Uterus (tissue), 3 donors: ENCODE measurements at regions not wholly inside any gene's neighbourhood (a gene's known extent, or its start where the extent isn't known, plus 50 kb on each side); places are given as distances from the start of the nearest gene placed in this dataset.

Experiments used
- DNase-seq, 2 donors: peaks; one replicate each; pipeline ENCODE4 v3.0.0-alpha.2; 2019 to 2020
- H3K27ac ChIP-seq, 2 donors: fragments of 200-600 bp; sonication (generic); 1 replicate in 1 of 2; 2 replicates in 1 of 2; pipeline ENCODE4 v1.5.1; 2016 to 2018
- H3K27me3 ChIP-seq, 2 donors: fragments of 200-600 bp; sonication (generic); one replicate each; pipeline ENCODE4 v1.5.1; 2018 to 2019; ENCODE audit warnings: control low read depth in 1 of 2
- H3K36me3 ChIP-seq, 2 donors: fragments of 200-600 bp; sonication (generic); one replicate each; pipeline ENCODE4 v1.5.1; 2019; ENCODE audit warnings: control low read depth in 1 of 2
- H3K4me1 ChIP-seq, 2 donors: fragments of 200-600 bp; sonication (generic); one replicate each; pipeline ENCODE4 v1.5.1; 2018 to 2019; ENCODE audit warnings: control low read depth in 1 of 2
- H3K4me3 ChIP-seq, 2 donors: fragments of 200-600 bp; sonication (generic); 1 replicate in 1 of 2; 2 replicates in 1 of 2; pipeline ENCODE4 v1.5.1; 2018 to 2019; ENCODE audit warnings: mild to moderate bottlenecking in 1 of 2
- H3K9me3 ChIP-seq, 2 donors: fragments of 200-600 bp; sonication (generic); one replicate each; pipeline ENCODE4 v1.5.1; 2019; ENCODE audit warnings: control low read depth in 1 of 2
- POLR2A ChIP-seq, 2 donors: fragments of 450-650 bp; IDR thresholded peaks; one replicate each; pipeline ENCODE4 v1.6.1; 2016; ENCODE audit warnings: antibody characterized with exemption in 2 of 2, mild to moderate bottlenecking in 1 of 2, moderate library complexity in 1 of 2
- intact Hi-C: fragments of 100-400 bp; cut with DNase I; formaldehyde crosslinking; loops from one replicate; pipeline ENCODE4 v1.15.1; 2023; ENCODE audit warnings: low total_unique reads
- TF ChIP-seq, protein P1 (sequence below), 4 experiments: fragments of 200-600 bp in 2 of 4; fragments of 450-650 bp in 2 of 4; sonication (generic) in 2 of 4; IDR thresholded peaks; one replicate each; pipeline ENCODE4 v1.5.1; 2016 to 2019; ENCODE audit warnings: antibody characterized with exemption in 4 of 4, mild to moderate bottlenecking in 2 of 4, moderate library complexity in 1 of 4
- donor health status: DM: yes; HTN: yes; CAD: no.

DNA sequence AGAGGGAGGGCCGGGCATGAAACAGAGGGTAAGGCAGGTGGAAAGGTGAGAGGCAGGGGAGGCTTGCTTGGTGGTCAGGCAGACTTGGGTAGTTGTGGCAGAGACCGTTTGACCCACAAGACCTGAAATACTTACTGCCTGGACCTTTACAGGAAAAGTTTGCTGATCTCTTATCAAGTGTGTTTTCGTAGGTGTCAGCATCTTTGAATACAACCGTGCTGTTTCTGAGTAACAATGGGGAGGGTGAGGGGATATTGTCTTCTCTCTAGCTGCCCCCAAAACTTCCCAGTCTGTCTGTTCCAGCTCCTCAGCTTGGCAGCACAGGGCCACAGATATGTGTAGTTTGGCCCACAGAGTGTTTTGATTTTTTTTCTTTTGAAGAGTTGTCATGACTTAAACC, 212.5 kb upstream of the MPHOSPH6 start:
- H3K9me3 ChIP-seq = no peaks in the 10 kb centered on the region
- H3K4me1 ChIP-seq = no peaks in the 10 kb centered on the region
- no peaks in the 10 kb centered on the region for H3K27me3 ChIP-seq
- H3K36me3 ChIP-seq = no peaks in the 10 kb centered on the region
- DNase-seq = no peak
- no peak overlapping the region for H3K27ac ChIP-seq
- TF ChIP-seq, protein P1, sequence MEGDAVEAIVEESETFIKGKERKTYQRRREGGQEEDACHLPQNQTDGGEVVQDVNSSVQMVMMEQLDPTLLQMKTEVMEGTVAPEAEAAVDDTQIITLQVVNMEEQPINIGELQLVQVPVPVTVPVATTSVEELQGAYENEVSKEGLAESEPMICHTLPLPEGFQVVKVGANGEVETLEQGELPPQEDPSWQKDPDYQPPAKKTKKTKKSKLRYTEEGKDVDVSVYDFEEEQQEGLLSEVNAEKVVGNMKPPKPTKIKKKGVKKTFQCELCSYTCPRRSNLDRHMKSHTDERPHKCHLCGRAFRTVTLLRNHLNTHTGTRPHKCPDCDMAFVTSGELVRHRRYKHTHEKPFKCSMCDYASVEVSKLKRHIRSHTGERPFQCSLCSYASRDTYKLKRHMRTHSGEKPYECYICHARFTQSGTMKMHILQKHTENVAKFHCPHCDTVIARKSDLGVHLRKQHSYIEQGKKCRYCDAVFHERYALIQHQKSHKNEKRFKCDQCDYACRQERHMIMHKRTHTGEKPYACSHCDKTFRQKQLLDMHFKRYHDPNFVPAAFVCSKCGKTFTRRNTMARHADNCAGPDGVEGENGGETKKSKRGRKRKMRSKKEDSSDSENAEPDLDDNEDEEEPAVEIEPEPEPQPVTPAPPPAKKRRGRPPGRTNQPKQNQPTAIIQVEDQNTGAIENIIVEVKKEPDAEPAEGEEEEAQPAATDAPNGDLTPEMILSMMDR (IDR thresholded peaks at IDR 0.05) = no peak
- no peak for TF ChIP-seq POLR2A (IDR thresholded peaks at IDR 0.05)
- intact Hi-C loops = no loop called here
- no peak overlapping the region for H3K4me3 ChIP-seq

DNA sequence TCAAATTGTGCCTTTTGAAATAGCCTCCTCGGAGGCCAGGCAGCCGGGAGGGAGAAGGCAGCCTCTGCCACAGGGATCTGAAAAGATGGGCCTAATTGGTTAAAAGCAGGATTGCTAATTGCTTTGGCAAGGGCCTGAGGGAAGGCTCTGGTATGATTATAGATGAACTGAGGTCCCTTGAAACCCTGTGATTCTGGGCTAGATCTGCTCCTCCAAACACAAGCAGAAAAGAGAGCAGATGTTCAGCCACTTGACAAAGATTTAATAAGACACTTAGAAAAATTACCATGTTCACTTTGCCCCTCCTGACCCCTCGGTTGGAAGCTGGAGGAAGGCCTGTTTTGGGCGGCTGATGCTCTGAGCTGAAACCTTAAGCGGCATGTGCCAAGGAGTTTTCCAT, 209.5 kb upstream of the MPHOSPH6 start:
- no peaks in the 10 kb centered on the region for H3K9me3 ChIP-seq
- no peak for DNase-seq
- H3K36me3 ChIP-seq = no peaks in the 10 kb centered on the region
- H3K27me3 ChIP-seq = no peaks in the 10 kb centered on the region
- no peak overlapping the region for H3K27ac ChIP-seq
- H3K4me1 ChIP-seq = no peaks in the 10 kb centered on the region
- TF ChIP-seq, protein P1 (IDR thresholded peaks at IDR 0.05) = no peak
- no peak for TF ChIP-seq POLR2A (IDR thresholded peaks at IDR 0.05)
- intact Hi-C loops = no loop called here
- H3K4me3 ChIP-seq = no peak overlapping the region

DNA sequence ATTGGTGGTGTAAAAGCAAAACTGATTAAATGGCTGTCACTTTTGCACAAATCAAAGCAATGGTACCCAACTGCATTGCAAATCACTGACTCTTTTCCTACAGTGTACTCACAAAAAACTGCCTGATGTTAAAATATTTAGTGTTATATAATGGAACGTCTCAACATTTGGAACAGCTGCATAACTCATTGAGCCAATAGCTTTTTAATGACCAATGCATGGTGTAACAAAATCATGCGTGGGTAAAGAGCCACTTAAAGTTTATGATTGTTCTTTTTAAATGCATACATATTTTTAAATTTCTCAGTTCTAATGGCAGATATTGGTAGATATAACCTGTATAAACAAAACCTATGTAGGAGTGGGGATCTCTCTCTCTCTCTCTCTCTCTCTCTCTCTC, 204.0 kb upstream of the MPHOSPH6 start:
- intact Hi-C loops = no loop called here
- Histone ChIP-seq H3K27ac (no peak overlapping the region), H3K27me3 (no peaks in the 10 kb centered on the region), H3K36me3 (no peaks in the 10 kb centered on the region), H3K9me3 (no peaks in the 10 kb centered on the region), H3K4me1 (no peaks in the 10 kb centered on the region), H3K4me3 (no peak overlapping the region)
- no peak for TF ChIP-seq POLR2A (IDR thresholded peaks at IDR 0.05)
- TF ChIP-seq, protein P1 (IDR thresholded peaks at IDR 0.05) = no peak
- DNase-seq = no peak

DNA sequence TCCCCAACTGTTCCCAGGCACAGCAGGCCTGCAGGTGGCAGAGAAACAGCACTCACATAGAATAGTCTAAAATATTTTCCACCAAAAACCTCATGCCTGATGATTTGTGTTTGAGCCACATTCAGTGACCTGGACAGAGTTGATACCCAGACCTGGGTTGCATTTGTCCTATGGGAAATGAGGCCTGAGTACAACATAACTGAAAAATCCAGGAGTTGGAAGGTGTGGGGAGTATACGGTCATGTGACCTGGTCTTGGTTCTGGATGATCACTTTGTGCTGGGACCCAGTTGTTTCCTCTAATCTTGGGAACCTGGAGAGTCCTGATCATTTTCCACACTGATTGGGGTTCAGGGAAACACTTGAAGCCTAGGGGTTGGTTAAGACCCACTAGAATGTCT, 200.3 kb upstream of the MPHOSPH6 start:
- intact Hi-C loops = no loop called here
- no peaks in the 10 kb centered on the region for H3K9me3 ChIP-seq
- no peak overlapping the region for H3K27ac ChIP-seq
- no peaks in the 10 kb centered on the region for H3K4me1 ChIP-seq
- DNase-seq = no peak
- TF ChIP-seq POLR2A (IDR thresholded peaks at IDR 0.05) = no peak
- TF ChIP-seq, protein P1 (IDR thresholded peaks at IDR 0.05) = no peak
- H3K36me3 ChIP-seq = no peaks in the 10 kb centered on the region
- no peak overlapping the region for H3K4me3 ChIP-seq
- no peaks in the 10 kb centered on the region for H3K27me3 ChIP-seq

DNA sequence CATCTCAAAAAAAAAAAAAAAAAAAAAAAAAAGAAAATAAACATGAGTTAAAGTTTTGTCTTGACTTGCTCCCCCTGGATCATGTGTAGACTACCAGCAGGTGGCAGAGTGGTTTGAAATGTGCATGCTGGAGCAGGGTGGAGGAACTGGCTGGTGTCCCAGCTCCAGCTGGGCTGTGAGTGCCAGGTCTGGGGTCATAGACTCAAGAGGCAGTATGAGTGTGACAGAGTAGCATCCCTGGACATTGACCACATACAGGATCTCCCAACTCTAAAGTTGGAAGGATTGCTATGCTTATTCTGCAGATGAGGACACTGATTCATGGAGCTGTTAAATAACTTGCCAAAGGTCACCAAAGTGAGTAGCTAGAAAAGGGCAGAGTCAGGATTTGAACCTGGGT, 198.0 kb upstream of the MPHOSPH6 start:
- intact Hi-C loops = no loop called here
- Histone ChIP-seq H3K36me3 (no peaks in the 10 kb centered on the region), H3K27ac (no peak overlapping the region), H3K4me3 (no peak overlapping the region), H3K27me3 (no peaks in the 10 kb centered on the region), H3K9me3 (no peaks in the 10 kb centered on the region), H3K4me1 (no peaks in the 10 kb centered on the region)
- no peak for DNase-seq
- TF ChIP-seq, protein P1 (IDR thresholded peaks at IDR 0.05) = no peak
- no peak for TF ChIP-seq POLR2A (IDR thresholded peaks at IDR 0.05)
